SK-N-MC (cell line): ENCODE measurements at regions not wholly inside any gene's neighbourhood (a gene's known extent, or its start where the extent isn't known, plus 50 kb on each side); places are given as distances from the start of the nearest gene placed in this dataset.

Source experiments
- EZH2 ChIP-seq: fragments of 200-600 bp; sonication (generic); IDR thresholded peaks from one replicate; pipeline ENCODE4 v1.6.1; 2017; ENCODE audit warnings: antibody characterized with exemption
- FOXP2 ChIP-seq: optimal IDR thresholded peaks from 2 replicates; pipeline ENCODE3; 2011; ENCODE audit warnings: mild to moderate bottlenecking, moderate library complexity; ENCODE audit not compliant: insufficient read depth; ENCODE audit errors: extremely low read length, control extremely low read depth
- POLR2AphosphoS5 ChIP-seq: IDR thresholded peaks from 2 replicates; pipeline ENCODE4 v1.6.1; 2012; ENCODE audit warnings: mild to moderate bottlenecking, low read depth, low read length, borderline replicate concordance

DNA sequence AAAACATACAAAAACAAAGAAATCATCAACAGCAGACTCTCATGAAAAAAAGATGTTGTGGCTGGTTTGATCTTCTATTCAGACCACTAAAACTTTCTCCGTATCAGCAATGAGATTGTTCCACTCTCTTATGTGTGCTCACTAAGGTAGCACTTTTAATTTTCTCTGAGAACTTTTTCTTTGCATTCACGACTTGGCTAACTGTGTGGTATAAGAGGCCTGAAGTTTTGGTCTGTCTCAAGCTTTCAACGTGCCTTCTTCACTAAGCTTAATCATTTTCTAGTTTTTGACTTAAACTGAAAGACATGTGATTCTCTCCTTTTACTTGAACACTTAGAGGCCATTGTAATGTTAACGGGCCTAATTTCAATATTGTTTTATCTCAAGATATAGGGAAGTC is 1231.6 kb downstream of the SORCS3 start:
- TF ChIP-seq POLR2AphosphoS5: no peak
- no peak for TF ChIP-seq EZH2
- no peak for TF ChIP-seq FOXP2
